HEK293T (cell line): ENCODE measurements at regions not wholly inside any gene's neighbourhood (a gene's known extent, or its start where the extent isn't known, plus 50 kb on each side); places are given as distances from the start of the nearest gene placed in this dataset.

Experiments
- BHLHE40 ChIP-seq: fragments of 450-650 bp; IDR thresholded peaks from 2 replicates; pipeline ENCODE4 v1.6.1; 2016; ENCODE audit warnings: mild to moderate bottlenecking, moderate library complexity, borderline replicate concordance
- ELF4 ChIP-seq: fragments of 450-650 bp; IDR thresholded peaks from 2 replicates; pipeline ENCODE4 v1.6.1; 2017; ENCODE audit warnings: antibody characterized with exemption
- HDGF ChIP-seq: fragments of 450-650 bp; IDR thresholded peaks from 2 replicates; pipeline ENCODE4 v1.6.1; 2017; ENCODE audit warnings: antibody characterized with exemption, borderline replicate concordance
- LEF1 ChIP-seq: fragments of 450-650 bp; IDR thresholded peaks from 2 replicates; pipeline ENCODE4 v1.6.1; 2017; ENCODE audit warnings: mild to moderate bottlenecking, borderline replicate concordance

DNA sequence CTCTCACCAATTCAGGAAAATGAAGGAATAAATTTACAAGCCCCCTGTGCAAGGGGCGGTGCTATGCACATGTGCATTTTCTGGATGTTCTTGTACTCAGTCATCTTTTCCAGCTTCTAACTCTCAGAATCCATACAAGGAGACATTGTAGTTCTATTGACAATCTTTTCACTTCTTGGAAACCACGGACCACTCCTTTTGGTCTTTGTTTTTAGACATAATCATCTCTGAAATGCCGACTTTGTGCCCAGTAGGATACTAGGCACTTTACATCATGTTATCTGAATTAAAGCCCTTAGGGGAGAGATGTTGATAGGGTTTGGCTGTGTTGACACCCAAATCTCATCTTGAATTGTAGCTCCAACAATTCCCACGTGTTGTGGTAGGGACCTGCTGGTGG lies 322.6 kb upstream of the WWC1 start:
- no peak for TF ChIP-seq BHLHE40
- TF ChIP-seq HDGF, result no peak
- TF ChIP-seq LEF1, result no peak
- no peak for TF ChIP-seq ELF4
